ENCODE measurements at regions not wholly inside any gene's neighbourhood (a gene's known extent, or its start where the extent isn't known, plus 50 kb on each side); places are given as distances from the start of the nearest gene placed in this dataset.

DNA sequence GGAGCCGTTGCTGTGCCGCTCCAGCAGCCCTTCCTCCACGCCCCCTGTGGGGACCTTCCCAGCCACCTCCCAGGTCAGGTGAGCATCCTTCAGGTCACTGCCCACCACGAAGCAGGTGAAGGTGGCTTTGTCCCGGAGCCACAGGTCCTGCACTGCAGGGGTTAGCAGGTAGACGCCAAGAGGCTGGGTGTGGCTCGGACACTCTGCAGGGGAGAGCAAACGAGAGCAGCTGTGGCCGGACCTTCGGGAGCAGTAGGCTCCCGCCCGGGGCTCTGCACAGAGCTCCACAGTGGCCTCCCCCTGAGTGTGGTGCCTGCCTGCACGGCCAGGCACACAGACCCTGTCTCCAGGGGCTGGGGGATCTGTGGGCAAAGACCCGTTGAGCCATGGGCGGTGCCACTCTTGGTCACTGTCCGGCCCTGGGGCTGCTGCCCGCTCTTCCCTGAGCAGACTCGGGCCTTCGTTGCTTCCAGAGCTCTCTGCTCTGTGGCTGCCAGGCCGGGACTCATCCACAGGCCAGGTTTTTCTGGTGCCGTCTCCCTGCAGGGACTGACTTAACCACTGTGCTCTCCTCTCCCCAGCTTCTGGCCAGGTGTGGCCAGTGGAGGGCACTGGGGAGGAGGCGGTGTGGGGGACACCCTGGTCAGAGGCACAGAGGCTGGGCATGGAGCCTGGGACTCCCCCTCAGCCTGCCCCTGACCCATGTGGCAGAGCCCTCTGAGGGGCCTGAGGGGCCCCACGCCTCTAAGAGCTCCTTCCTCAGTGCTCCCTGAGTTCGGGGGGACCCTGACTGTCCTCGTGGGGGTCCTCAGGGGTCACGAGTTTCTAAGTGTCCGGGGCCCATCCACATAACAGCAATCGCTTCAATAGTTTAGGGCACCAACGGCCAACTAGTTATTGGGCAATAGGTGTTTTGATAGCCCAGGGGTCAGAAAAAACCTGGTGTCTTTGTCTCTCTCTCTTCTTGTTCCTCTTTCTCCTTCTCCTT, 314.9 kb downstream of the TMEM121 start:
- ATAC-seq: no peak
- Histone ChIP-seq H3K9me3 (no peaks in the 10 kb centered on the region), H3K4me3 (no peak overlapping the region), H3K36me3 (ENCODE audit: low read depth) (no peaks in the 10 kb centered on the region), H3K4me1 (ENCODE audit: low read depth) (no peaks in the 10 kb centered on the region)
- intact Hi-C loops (cut with DNase I, micrococcal nuclease): no loop called here
- no peak for DNase-seq
- TF ChIP-seq, protein P1, sequence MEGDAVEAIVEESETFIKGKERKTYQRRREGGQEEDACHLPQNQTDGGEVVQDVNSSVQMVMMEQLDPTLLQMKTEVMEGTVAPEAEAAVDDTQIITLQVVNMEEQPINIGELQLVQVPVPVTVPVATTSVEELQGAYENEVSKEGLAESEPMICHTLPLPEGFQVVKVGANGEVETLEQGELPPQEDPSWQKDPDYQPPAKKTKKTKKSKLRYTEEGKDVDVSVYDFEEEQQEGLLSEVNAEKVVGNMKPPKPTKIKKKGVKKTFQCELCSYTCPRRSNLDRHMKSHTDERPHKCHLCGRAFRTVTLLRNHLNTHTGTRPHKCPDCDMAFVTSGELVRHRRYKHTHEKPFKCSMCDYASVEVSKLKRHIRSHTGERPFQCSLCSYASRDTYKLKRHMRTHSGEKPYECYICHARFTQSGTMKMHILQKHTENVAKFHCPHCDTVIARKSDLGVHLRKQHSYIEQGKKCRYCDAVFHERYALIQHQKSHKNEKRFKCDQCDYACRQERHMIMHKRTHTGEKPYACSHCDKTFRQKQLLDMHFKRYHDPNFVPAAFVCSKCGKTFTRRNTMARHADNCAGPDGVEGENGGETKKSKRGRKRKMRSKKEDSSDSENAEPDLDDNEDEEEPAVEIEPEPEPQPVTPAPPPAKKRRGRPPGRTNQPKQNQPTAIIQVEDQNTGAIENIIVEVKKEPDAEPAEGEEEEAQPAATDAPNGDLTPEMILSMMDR (IDR thresholded peaks at IDR 0.05): no peak

DNA sequence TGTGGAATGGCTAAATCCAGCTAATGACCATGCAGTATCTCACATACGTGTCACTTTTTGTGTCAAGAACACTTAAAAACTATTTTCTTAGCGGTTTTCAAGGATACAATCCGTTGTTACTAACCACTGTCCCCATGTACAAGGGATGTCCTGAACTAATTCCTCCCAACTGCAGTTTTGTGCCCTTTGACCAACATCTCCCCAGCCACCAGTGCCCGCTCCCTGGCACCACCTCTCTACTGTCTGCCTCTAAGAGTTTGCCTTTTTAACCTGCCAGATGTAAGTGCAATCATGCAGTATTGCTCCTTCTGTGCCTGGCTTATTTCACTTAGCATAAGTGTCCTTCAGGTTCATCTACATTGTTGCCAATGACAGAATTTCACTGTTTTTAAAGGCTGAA, 315.7 kb downstream of the TMEM121 start:
- no peaks in the 10 kb centered on the region for H3K4me1 ChIP-seq (ENCODE audit: low read depth)
- ATAC-seq: no peak
- H3K36me3 ChIP-seq (ENCODE audit: low read depth): no peaks in the 10 kb centered on the region
- TF ChIP-seq, protein P1 (IDR thresholded peaks at IDR 0.05): no peak
- no peaks in the 10 kb centered on the region for H3K9me3 ChIP-seq
- intact Hi-C loops (cut with DNase I, micrococcal nuclease): no loop called here
- H3K4me3 ChIP-seq: no peak overlapping the region
- DNase-seq: no peak

DNA sequence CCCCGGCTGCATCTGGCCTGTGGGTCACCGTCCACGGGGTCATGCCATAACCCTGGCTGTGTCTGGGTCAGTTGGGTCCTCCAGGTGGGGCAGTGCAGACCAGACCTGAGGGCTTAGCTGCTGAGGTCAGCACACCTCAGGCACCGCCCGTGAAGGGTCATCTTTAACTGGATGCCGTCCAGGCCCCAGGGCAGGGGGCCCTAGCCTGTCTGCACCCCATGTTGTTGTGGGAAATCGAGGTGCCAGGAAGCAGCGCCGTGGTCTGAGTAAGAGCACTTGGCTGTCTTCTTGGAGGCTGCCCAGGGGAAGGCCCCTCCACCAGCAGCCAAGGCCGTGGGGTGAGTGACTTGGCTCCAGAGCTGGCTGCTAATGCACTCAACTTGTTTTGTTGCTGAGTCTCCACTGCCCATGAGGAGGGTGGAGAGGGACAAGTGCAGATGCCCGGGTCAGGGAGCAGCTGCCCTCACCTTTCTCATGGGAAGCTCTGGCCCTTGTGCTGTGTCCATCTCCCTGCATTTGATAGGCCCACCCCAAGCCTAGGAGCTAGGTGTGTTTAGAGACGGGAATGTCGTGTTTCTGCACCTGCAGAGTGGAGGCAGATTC, 317.2 kb downstream of the TMEM121 start:
- H3K4me3 ChIP-seq: no peak overlapping the region
- no peaks in the 10 kb centered on the region for H3K9me3 ChIP-seq
- no peaks in the 10 kb centered on the region for H3K4me1 ChIP-seq (ENCODE audit: low read depth)
- no peaks in the 10 kb centered on the region for H3K36me3 ChIP-seq (ENCODE audit: low read depth)
- intact Hi-C loops (cut with DNase I, micrococcal nuclease): no loop called here
- TF ChIP-seq, protein P1 (IDR thresholded peaks at IDR 0.05): no peak
- DNase-seq: no peak
- ATAC-seq: no peak

DNA sequence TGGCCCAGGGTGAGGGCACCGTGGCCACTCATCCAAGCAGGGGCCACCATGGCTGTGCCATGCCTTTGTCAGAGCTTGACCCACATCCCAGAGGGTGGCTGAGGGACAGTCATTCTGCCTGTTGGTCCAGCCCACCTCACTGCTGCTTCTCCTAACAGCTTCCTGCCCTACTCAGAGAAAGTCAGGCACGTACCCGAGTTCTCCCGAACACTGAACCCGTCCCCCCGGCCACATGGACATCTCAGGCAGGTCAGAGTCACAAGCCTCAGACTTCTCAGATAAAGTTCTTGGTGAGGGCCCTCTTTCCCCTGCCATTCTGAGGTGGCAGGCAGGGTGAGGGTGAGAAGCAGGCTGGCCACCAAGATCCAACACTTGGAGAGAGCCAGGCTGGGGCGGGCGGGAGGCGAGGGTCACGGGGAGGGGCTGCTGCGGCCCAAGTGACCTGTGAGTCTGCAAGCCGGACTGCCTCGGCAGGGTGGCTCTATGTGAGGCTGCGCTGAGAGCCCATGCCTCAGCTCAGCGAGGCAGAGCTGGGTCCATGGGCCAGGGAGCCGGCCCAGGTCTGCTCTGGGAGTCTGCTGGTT, 317.8 kb downstream of the TMEM121 start:
- Histone ChIP-seq H3K4me1 (ENCODE audit: low read depth) (no peaks in the 10 kb centered on the region), H3K9me3 (no peaks in the 10 kb centered on the region), H3K4me3 (no peak overlapping the region), H3K36me3 (ENCODE audit: low read depth) (no peaks in the 10 kb centered on the region)
- no peak for DNase-seq
- ATAC-seq: no peak
- intact Hi-C loops (cut with DNase I, micrococcal nuclease): no loop called here
- TF ChIP-seq, protein P1 (IDR thresholded peaks at IDR 0.05): no peak

DNA sequence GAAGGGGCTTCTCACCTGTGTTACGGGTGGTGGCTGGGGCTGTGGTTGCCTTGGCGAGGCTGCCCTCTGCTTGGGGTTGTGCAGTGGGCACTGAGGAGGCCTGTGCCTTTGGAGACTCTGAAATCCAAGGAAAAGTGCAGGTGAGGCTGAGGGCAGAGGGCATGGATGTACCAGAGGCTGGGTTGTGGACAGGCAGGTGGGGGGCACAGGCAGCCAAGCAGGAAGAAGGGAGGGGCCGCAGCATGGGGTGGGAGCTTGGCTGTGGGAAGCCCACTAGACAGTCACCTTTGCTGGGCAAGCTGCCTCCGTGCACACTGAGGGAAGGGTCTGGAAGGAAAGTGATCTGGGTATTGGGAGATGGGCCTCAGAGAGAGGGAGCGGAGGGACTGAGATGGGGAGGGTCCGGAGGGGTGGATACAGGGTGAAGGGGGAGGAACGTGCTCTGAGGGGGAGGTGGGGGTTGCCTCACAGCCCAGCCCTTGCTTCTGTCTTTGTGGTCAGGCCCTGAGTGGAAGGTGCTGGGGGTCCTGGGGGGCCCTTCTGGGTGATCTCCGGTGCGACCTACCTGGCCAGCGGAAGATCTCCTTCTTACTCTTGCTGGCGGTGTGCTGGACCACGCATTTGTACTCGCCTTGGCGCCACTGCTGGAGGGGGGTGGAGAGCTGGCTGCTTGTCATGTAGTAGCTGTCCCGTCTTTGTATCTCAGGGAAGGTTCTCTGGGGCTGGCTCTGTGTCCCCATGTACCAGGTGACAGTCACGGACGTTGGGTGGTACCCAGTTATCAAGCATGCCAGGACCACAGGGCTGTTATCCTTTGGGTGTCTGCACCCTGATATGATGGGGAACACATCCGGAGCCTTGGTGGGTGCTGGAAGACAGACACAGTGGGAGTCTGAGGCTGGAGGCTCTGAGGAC, 318.7 kb downstream of the TMEM121 start:
- no peaks in the 10 kb centered on the region for H3K4me1 ChIP-seq (ENCODE audit: low read depth)
- ATAC-seq (no peak), DNase-seq (no peak)
- TF ChIP-seq, protein P1 (IDR thresholded peaks at IDR 0.05): no peak
- H3K9me3 ChIP-seq: no peaks in the 10 kb centered on the region
- intact Hi-C loops (cut with DNase I, micrococcal nuclease): no loop called here
- H3K4me3 ChIP-seq: no peak overlapping the region
- H3K36me3 ChIP-seq (ENCODE audit: low read depth): no peaks in the 10 kb centered on the region

Data from mucosa of descending colon (tissue), 3 donors.